Skeletal muscle satellite cell (primary cell): ENCODE measurements at regions not wholly inside any gene's neighbourhood (a gene's known extent, or its start where the extent isn't known, plus 50 kb on each side); places are given as distances from the start of the nearest gene placed in this dataset.
"Not testable (repeated sequence)": the region's sequence is repeated elsewhere in the genome, so short reads cannot be mapped to it uniquely, and the experiment has no call there.

Source experiments
- H3K27me3 ChIP-seq: 2 replicates; pipeline ENCODE4 v1.7.0; 2013; ENCODE audit warnings: low read length; ENCODE audit not compliant: control insufficient read depth, insufficient read depth
- H3K36me3 ChIP-seq: 2 replicates; pipeline ENCODE4 v1.7.0; 2013; ENCODE audit warnings: mild to moderate bottlenecking, control low read depth, low read length; ENCODE audit not compliant: insufficient read depth
- H3K4me1 ChIP-seq: 2 replicates; pipeline ENCODE4 v1.7.0; 2013; ENCODE audit warnings: low read length; ENCODE audit not compliant: control insufficient read depth, insufficient read depth
- H3K4me2 ChIP-seq: 2 replicates; pipeline ENCODE4 v1.7.0; 2013; ENCODE audit warnings: mild to moderate bottlenecking, low read length
- H3K4me3 ChIP-seq: 2 replicates; pipeline ENCODE4 v1.7.0; 2013; ENCODE audit warnings: low read length
- H3K9ac ChIP-seq: 2 replicates; pipeline ENCODE4 v1.7.0; 2013; ENCODE audit warnings: mild to moderate bottlenecking, low read depth, low read length, moderate library complexity
- H3K9me3 ChIP-seq: replicated peaks from 2 replicates; pipeline ENCODE4 v1.7.0; 2013; ENCODE audit warnings: mild to moderate bottlenecking, control low read depth, low read length

DNA sequence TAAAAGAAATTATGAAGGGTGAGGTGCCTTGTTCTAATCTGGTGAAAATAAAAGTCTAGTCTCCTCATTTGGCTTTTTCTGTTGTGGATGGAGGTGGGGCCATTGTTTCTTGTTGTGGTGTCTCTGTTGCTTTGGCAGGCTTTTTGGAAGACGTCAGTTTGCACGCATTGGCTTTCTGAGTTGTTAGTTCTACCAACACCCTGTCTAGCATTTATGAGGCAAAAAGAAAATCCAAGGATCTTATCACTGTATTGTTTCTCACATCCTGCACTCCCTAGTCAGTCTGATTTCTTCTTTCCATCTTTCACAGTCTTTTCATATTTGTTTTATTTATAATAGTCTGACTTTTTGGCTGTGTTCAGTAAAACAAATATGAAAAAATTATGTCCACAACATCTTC, 898.3 kb downstream of the REEP3 start:
- Histone ChIP-seq H3K4me1 (no peaks in the 10 kb centered on the region), H3K27me3 (no peaks in the 10 kb centered on the region), H3K4me3 (no peak overlapping the region), H3K9me3 (no peaks in the 10 kb centered on the region), H3K4me2 (no peak overlapping the region), H3K36me3 (no peaks in the 10 kb centered on the region), H3K9ac (no peak overlapping the region)

DNA sequence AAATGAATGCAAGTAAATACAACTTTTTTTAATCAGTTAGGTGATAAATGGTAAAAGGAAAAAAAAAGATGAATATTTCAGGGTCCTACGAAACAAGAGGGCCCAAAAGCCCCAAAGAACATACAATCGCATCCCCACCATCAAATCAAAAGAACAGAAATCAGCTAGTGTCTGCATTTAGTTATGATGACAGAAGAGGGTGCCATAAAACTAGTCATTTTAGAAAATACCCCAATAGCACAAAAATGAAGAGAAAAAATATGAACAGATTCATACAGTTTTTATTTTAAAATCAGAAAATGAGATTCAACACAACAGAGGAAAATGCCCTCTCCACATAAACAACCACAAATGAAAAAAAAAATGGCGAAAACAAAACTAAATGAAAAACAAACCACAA, 905.5 kb downstream of the REEP3 start:
- Histone ChIP-seq H3K4me1 (no peaks in the 10 kb centered on the region), H3K9me3 (no peaks in the 10 kb centered on the region), H3K4me3 (no peak overlapping the region), H3K4me2 (no peak overlapping the region), H3K27me3 (no peaks in the 10 kb centered on the region), H3K9ac (no peak overlapping the region), H3K36me3 (no peaks in the 10 kb centered on the region)

DNA sequence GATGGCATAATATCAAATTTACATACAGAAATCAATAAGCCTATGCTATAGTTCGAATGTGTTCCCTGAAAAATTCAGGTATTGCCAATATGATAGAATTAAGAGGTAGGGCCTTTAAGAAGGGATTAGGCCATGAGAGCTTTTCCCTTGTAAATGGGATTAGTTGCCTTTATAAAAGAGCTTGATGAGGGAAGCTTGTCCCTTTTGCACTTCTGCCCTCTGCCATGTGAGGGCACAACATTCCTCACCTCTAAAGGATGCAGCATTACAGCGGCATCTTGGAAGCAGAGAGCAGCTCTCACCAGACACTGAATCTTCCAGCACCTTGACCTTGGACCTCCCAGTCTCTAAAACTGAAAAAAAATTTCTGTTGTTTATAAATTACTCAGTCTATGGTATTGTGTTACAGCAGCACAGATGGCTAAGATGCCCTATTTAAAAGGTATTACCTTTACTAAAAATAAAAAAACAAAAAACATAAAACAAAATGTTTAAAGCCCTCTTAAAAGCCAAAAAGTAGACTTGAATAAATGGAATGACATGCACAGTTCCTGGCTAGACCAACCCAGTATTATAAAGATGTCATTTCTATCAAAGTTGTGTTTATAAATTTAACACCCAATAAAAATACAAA, 909.6 kb downstream of the REEP3 start:
- Histone ChIP-seq H3K4me3 (no peak overlapping the region), H3K27me3 (no peaks in the 10 kb centered on the region), H3K4me1 (no peaks in the 10 kb centered on the region), H3K4me2 (no peak overlapping the region), H3K9ac (no peak overlapping the region), H3K9me3 (no peaks in the 10 kb centered on the region), H3K36me3 (no peaks in the 10 kb centered on the region)

DNA sequence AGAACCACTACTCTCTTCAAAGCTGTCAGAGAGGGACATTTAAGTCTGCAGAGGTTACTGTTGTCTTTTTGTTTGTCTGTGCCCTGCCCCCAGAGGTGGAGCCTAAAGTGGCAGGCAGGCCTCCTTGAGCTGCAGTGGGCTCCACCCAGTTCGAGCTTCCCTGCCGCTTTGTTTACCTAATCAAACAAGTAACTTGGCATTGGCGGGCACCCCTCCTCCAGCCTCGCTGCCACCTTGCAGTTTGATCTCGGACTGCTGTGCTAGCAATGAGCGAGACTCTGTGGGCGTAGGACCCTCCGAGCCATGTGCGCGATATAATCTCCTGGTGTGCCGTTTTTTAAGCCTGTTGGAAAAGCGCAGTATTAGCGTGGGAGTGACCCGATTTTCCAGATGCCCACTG, 920.7 kb downstream of the REEP3 start:
- H3K4me2 ChIP-seq, H3K36me3 ChIP-seq, H3K4me1 ChIP-seq, H3K9ac ChIP-seq, H3K4me3 ChIP-seq, H3K9me3 ChIP-seq, H3K27me3 ChIP-seq: not testable (repeated sequence)

DNA sequence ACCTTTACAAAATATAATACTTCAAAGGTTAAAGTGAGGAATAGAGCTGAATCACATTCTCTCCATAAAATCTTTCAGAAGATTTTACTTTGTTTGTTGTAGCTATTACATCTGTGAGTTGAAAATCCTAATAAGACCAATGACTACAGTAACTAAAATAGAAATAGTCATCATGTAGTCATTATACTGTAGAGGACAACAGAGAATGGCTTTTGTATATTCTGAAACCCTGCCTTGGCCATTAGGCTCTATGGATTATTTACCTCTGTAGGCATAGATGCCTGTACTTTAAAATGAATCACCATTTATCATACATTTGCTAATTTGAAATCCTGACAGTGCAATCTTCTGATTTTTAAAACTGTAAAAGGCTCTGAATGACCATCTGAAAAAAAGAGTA, 923.0 kb downstream of the REEP3 start:
- Histone ChIP-seq H3K9me3 (no peaks in the 10 kb centered on the region), H3K4me2 (no peak overlapping the region), H3K27me3 (no peaks in the 10 kb centered on the region), H3K36me3 (no peaks in the 10 kb centered on the region), H3K4me3 (no peak overlapping the region), H3K9ac (no peak overlapping the region), H3K4me1 (no peaks in the 10 kb centered on the region)

DNA sequence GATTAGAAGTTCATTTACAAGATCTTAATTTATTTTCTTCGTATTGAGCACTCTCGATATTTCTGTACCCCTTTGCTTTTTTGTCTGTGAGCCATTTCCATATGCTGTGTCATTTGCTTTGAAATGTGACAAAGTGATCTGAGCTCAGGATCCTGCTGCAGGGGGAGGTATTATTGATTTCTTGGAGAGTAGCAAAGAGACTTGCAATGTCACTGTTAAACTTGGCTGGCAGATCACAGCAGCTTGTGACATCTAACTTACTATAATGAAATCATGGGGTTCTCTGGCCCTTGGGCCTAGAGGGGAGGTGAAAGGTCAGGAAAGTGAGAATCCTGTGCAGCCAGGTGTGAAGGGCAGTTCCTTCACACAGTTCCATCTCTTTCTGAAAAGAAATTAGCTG, 923.4 kb downstream of the REEP3 start:
- H3K9me3 ChIP-seq, result no peaks in the 10 kb centered on the region
- no peaks in the 10 kb centered on the region for H3K36me3 ChIP-seq
- H3K9ac ChIP-seq, result no peak overlapping the region
- no peak overlapping the region for H3K4me3 ChIP-seq
- no peak overlapping the region for H3K4me2 ChIP-seq
- no peaks in the 10 kb centered on the region for H3K4me1 ChIP-seq
- H3K27me3 ChIP-seq, result no peaks in the 10 kb centered on the region

DNA sequence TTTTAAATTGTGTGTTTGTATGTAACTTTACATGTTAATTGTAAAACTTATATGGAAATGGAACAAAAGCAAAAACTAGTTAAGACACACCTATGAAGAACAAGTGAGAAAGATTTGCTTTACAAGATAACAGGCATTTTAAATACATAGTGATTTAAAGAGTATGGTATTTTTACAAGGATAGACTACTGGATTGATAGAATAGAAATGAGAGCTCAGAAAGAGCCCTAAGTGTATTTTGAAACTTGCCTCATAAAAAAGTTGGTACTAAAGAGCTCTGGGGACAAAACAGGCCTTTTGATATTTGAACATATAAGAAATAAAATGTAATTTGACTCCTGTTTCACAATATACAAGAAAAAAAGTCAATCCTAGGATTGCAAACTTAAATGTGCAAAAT, 928.4 kb downstream of the REEP3 start:
- H3K9me3 ChIP-seq, result no peaks in the 10 kb centered on the region

DNA sequence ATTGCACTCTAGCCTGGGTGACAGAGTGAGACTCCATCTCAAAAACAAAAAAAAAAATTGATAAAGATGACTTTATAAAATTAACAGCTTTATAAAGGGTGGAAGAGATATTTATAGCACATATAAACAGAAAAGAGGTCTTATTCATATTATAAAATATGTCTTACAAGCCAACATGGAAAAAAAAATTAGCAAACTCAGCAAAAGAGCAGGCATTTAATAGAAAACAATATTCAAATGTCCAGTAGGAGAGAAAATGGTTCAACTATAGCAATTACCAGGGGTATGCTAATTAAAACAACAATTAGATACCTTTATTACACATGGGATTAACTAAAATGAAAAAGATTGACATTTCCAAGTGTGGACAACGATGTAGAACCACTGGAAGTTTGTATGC, 929.1 kb downstream of the REEP3 start:
- Histone ChIP-seq H3K4me2 (no peak overlapping the region), H3K27me3 (no peaks in the 10 kb centered on the region), H3K4me3 (no peak overlapping the region), H3K9ac (no peak overlapping the region), H3K4me1 (no peaks in the 10 kb centered on the region), H3K36me3 (no peaks in the 10 kb centered on the region), H3K9me3 (no peaks in the 10 kb centered on the region)

More for the DNA sequence above, 928.4 kb downstream of the REEP3 start:
- Histone ChIP-seq H3K4me2 (no peak overlapping the region), H3K36me3 (no peaks in the 10 kb centered on the region), H3K27me3 (no peaks in the 10 kb centered on the region), H3K9ac (no peak overlapping the region), H3K4me3 (no peak overlapping the region), H3K4me1 (no peaks in the 10 kb centered on the region)

DNA sequence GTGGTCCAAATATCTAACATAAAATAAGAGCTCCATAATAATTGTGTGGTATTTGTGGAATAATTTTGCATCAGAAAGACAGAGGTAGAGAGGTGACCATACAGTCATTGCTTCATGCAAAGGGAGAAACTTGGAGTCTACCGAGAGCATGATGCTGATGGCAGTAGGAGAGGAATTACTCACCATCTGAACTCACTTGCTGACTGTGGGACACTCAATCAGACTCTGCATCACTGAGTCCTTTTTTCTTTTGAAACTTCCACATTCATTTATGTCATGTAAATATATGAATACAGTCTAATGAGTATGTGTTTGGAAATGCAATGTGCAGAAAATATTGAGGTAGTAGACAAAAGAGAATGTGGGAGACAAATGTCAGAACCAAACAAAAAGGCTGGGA, 933.8 kb downstream of the REEP3 start:
- Histone ChIP-seq H3K9ac (no peak overlapping the region), H3K4me1 (no peaks in the 10 kb centered on the region)

DNA sequence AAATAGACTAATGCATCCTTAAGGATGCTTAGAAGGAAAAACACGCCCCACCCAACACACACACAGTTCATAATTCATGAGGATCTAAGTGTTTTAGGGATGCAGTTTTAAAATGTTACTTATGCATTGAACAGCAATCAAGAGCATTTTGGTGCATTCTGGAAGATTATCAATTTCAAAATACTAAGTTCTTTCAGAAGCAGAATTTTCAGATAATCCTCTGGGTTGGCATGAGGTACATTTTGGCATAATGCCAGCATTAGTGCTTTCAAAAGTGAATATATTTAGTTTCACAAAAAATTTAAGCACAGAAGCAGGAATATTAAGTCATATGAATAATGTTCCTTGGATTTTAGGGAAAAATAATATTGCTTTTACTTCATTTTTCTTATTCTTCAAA, 937.1 kb downstream of the REEP3 start:
- no peak overlapping the region for H3K4me2 ChIP-seq
- H3K4me3 ChIP-seq, result no peak overlapping the region
- no peaks in the 10 kb centered on the region for H3K36me3 ChIP-seq
- H3K9ac ChIP-seq, result no peak overlapping the region
- no peaks in the 10 kb centered on the region for H3K27me3 ChIP-seq
- no peaks in the 10 kb centered on the region for H3K4me1 ChIP-seq
- no peaks in the 10 kb centered on the region for H3K9me3 ChIP-seq

More for the DNA sequence above, 933.8 kb downstream of the REEP3 start:
- H3K4me3 ChIP-seq, result no peak overlapping the region
- H3K36me3 ChIP-seq, result no peaks in the 10 kb centered on the region
- no peaks in the 10 kb centered on the region for H3K27me3 ChIP-seq
- H3K9me3 ChIP-seq, result no peaks in the 10 kb centered on the region
- no peak overlapping the region for H3K4me2 ChIP-seq

DNA sequence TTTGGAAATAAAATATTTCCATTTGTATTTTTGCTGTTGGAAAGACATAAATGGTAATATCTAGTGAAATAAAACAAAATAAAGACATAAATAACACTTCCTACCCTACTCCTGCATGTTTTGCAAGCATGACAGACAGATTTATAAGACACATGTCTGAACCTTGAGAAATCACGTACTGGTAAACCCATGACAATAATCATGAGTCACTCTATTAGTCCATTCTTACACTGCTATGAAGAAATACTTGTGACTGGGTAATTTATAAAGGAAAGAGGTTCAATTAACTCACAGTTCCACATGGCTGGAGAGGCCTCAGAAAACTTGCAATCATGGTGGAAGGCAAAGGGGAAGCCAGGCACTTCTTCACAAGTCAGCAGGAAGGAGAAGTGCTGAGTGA, 942.2 kb downstream of the REEP3 start:
- H3K4me2 ChIP-seq, result no peak overlapping the region
- H3K27me3 ChIP-seq, result no peaks in the 10 kb centered on the region
- no peak overlapping the region for H3K9ac ChIP-seq
- H3K4me1 ChIP-seq, result no peaks in the 10 kb centered on the region
- no peaks in the 10 kb centered on the region for H3K36me3 ChIP-seq
- H3K9me3 ChIP-seq, result no peaks in the 10 kb centered on the region
- H3K4me3 ChIP-seq, result no peak overlapping the region

DNA sequence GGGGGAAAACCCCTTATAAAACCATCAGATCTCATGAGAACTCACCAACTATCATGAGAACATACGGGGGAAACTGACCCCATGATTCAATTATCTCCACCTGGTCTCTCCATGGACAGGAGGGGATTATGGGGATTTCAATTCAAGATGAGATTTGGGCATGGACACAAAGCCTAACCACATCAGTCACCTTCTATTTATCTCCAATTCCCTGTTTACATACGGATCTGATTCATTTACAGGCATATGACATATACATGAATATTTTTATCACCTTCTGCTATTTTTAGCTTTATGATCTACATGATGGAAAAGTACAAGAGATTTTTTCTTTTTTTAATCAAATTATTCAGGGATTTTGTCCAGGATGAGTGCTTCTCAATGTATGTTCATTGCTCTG, 944.5 kb downstream of the REEP3 start:
- H3K27me3 ChIP-seq, result no peaks in the 10 kb centered on the region
- H3K36me3 ChIP-seq, result no peaks in the 10 kb centered on the region

More for the DNA sequence above, 944.5 kb downstream of the REEP3 start:
- H3K9me3 ChIP-seq, result no peaks in the 10 kb centered on the region
- H3K4me2 ChIP-seq, result no peak overlapping the region
- no peak overlapping the region for H3K4me3 ChIP-seq
- H3K4me1 ChIP-seq, result no peaks in the 10 kb centered on the region
- no peak overlapping the region for H3K9ac ChIP-seq
